Astrocyte of the cerebellum (primary cell): ENCODE measurements at regions not wholly inside any gene's neighbourhood (a gene's known extent, or its start where the extent isn't known, plus 50 kb on each side); places are given as distances from the start of the nearest gene placed in this dataset.

Experiments used
- DNase-seq: peaks from one replicate; pipeline ENCODE4 v3.0.0-alpha.2; 2011; ENCODE audit warnings: low read depth
- H3K4me3 ChIP-seq: 2 replicates; pipeline ENCODE4 v1.5.1; 2011; ENCODE audit warnings: mild to moderate bottlenecking, low read depth, low read length, moderate library complexity
- CTCF ChIP-seq: IDR thresholded peaks from 2 replicates; pipeline ENCODE4 v1.5.1; 2012; ENCODE audit warnings: low read length, low read depth, moderate library complexity, mild to moderate bottlenecking; ENCODE audit errors: missing control alignments
- in situ Hi-C: cut with HindIII; loops from 2 replicates; pipeline ENCODE4 v1.10.0; 2017; ENCODE audit warnings: low sequenced_read_pairs

- no peak for TF ChIP-seq CTCF
- in situ Hi-C loops, result no loop called here
- no peak overlapping the region for H3K4me3 ChIP-seq
- no peak for DNase-seq
Measured at GRCh38 chr1:101511202-101511891, 274.5 kb downstream of the S1PR1 start.

- TF ChIP-seq CTCF, result peak; percentile 82
- in situ Hi-C loops, result no loop called here
- peak; percentile 13 for DNase-seq
- no peak overlapping the region for H3K4me3 ChIP-seq
Measured at GRCh38 chr1:101520302-101520701, 283.5 kb downstream of the S1PR1 start.

DNA sequence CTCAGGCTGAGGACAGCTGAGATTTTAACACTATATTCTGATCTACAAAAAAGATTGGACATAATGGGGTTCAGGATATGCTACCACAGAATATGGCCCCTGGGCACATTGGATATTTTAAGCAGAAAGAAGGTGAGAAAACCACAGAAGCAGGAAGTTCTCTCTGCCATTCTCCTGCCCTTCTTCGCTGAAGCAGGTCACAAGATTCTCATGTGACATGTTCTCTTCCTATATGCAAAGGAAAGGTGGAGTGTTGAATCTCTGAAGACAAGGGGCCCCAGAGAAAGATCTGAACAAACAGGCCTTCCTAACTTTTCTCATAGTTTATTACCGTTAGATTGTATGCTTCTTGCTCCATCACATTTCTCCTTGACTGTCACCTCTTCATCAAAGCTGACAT is 285.7 kb downstream of the S1PR1 start:
- H3K4me3 ChIP-seq, result no peak overlapping the region
- DNase-seq, result no peak
- in situ Hi-C loops, result no loop called here
- no peak for TF ChIP-seq CTCF

GRCh38 chr1:101526813-101527212 is 290.0 kb downstream of the S1PR1 start:
- in situ Hi-C loops, result no loop called here
- no peak overlapping the region for H3K4me3 ChIP-seq
- no peak for TF ChIP-seq CTCF
- DNase-seq, result no peak

DNA sequence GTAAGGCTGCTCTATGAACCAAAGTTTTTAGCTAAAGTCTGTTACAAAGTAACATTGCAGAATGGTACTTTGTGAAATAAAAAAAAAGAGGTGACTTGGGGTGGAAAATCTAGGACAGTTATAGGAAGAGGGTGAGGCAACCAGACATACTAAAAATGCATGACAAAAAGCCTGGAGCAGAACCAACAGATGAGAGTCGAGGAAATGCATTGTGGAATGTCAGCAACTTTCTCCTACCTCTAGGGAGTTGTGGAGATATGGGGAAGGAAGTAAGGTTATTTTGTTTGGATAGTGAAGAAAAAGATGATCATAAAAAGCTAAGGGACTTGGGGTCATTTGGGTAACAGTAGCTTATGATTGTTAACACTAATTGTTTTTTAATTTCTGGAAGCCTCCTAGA is 295.6 kb downstream of the S1PR1 start:
- no peak overlapping the region for H3K4me3 ChIP-seq
- in situ Hi-C loops, result no loop called here
- DNase-seq, result no peak
- TF ChIP-seq CTCF, result no peak

- TF ChIP-seq CTCF, result no peak
- H3K4me3 ChIP-seq, result no peak overlapping the region
- in situ Hi-C loops, result no loop called here
- no peak for DNase-seq
Measured at GRCh38 chr1:101540161-101540560, 303.3 kb downstream of the S1PR1 start.
